H9 (cell line): ENCODE measurements at regions not wholly inside any gene's neighbourhood (a gene's known extent, or its start where the extent isn't known, plus 50 kb on each side); places are given as distances from the start of the nearest gene placed in this dataset.

Experiments used
- DNase-seq: peaks from one replicate; pipeline ENCODE4 v3.0.0-alpha.2; 2017
- H2AFZ ChIP-seq: one replicate; pipeline ENCODE4 v1.6.1; 2013; ENCODE audit warnings: mild to moderate bottlenecking, low read length, control low read depth, moderate library complexity
- H2AK5ac ChIP-seq: 2 replicates; pipeline ENCODE4 v1.6.1; 2013; ENCODE audit warnings: low read length, control low read depth, mixed read lengths; ENCODE audit not compliant: insufficient read length
- H2BK120ac ChIP-seq: one replicate; pipeline ENCODE4 v1.6.1; 2013; ENCODE audit warnings: low read depth, mild to moderate bottlenecking, low read length, control low read depth, inconsistent platforms; ENCODE audit not compliant: poor library complexity, severe bottlenecking
- H2BK12ac ChIP-seq: 2 replicates; pipeline ENCODE4 v1.6.1; 2013; ENCODE audit warnings: low read length, control low read depth, mixed read lengths, low read depth; ENCODE audit not compliant: insufficient read length
- H2BK15ac ChIP-seq: 2 replicates; pipeline ENCODE4 v1.6.1; 2013; ENCODE audit warnings: low read depth, low read length, control low read depth
- H2BK20ac ChIP-seq: one replicate; pipeline ENCODE4 v1.6.1; 2013; ENCODE audit warnings: low read depth, mild to moderate bottlenecking, low read length, control low read depth, inconsistent platforms; ENCODE audit not compliant: poor library complexity, severe bottlenecking
- H2BK5ac ChIP-seq: 2 replicates; pipeline ENCODE4 v1.6.1; 2013; ENCODE audit warnings: low read length, control low read depth, mixed read lengths; ENCODE audit not compliant: insufficient read length
- H3K14ac ChIP-seq: 2 replicates; pipeline ENCODE4 v1.6.1; 2013; ENCODE audit warnings: low read length, control low read depth; ENCODE audit not compliant: insufficient read depth
- H3K18ac ChIP-seq: 2 replicates; pipeline ENCODE4 v1.6.1; 2013; ENCODE audit warnings: low read depth, mild to moderate bottlenecking, mixed read lengths, low read length, control low read depth; ENCODE audit not compliant: insufficient read length
- H3K23ac ChIP-seq: 2 replicates; pipeline ENCODE4 v1.6.1; 2013; ENCODE audit warnings: low read length, control low read depth, mixed read lengths, low read depth; ENCODE audit not compliant: insufficient read length
- H3K23me2 ChIP-seq: 2 replicates; pipeline ENCODE4 v1.6.1; 2013; ENCODE audit warnings: low read depth, mild to moderate bottlenecking, mixed read lengths, low read length, control low read depth; ENCODE audit not compliant: insufficient read length, poor library complexity, severe bottlenecking
- H3K27ac ChIP-seq: 2 replicates; pipeline ENCODE4 v1.5.1; 2013; ENCODE audit warnings: low read length, control low read depth, mixed read lengths, low read depth; ENCODE audit not compliant: insufficient read length
- H3K27me3 ChIP-seq: 2 replicates; pipeline ENCODE4 v1.6.1; 2013; ENCODE audit warnings: low read length, control low read depth, inconsistent platforms; ENCODE audit not compliant: insufficient read depth
- H3K4ac ChIP-seq: 2 replicates; pipeline ENCODE4 v1.6.1; 2013; ENCODE audit warnings: low read depth, mild to moderate bottlenecking, control low read depth, inconsistent platforms, low read length, moderate library complexity
- H3K4me1 ChIP-seq: 2 replicates; pipeline ENCODE4 v1.6.1; 2013; ENCODE audit warnings: low read length, control low read depth, inconsistent platforms; ENCODE audit not compliant: insufficient read depth
- H3K4me2 ChIP-seq: 2 replicates; pipeline ENCODE4 v1.6.1; 2013; ENCODE audit warnings: low read length, control low read depth, mixed read lengths; ENCODE audit not compliant: insufficient read length, insufficient read depth
- H3K56ac ChIP-seq: 2 replicates; pipeline ENCODE4 v1.6.1; 2013; ENCODE audit warnings: low read depth, mild to moderate bottlenecking, mixed read lengths, low read length, control low read depth; ENCODE audit not compliant: insufficient read length
- H3K79me1 ChIP-seq: 2 replicates; pipeline ENCODE4 v1.6.1; 2013; ENCODE audit warnings: low read depth, mild to moderate bottlenecking, moderate library complexity, low read length, control low read depth, inconsistent platforms; ENCODE audit not compliant: insufficient read depth, poor library complexity, severe bottlenecking
- H3K79me2 ChIP-seq: 2 replicates; pipeline ENCODE4 v1.6.1; 2013; ENCODE audit warnings: low read length, control low read depth, inconsistent platforms; ENCODE audit not compliant: insufficient read depth
- H3K9ac ChIP-seq: 2 replicates; pipeline ENCODE4 v1.6.1; 2013; ENCODE audit warnings: low read length, control low read depth, mixed read lengths; ENCODE audit not compliant: insufficient read length; ENCODE audit errors: extremely low read depth
- H3K9me3 ChIP-seq: one replicate; pipeline ENCODE4 v1.6.1; 2013; ENCODE audit warnings: low read depth, low read length, inconsistent platforms; ENCODE audit not compliant: control insufficient read depth
- H3T11ph ChIP-seq: one replicate; pipeline ENCODE4 v1.6.1; 2013; ENCODE audit warnings: mild to moderate bottlenecking, low read length, control low read depth, inconsistent platforms
- H4K20me1 ChIP-seq: one replicate; pipeline ENCODE4 v1.6.1; 2013; ENCODE audit not compliant: control insufficient read depth, insufficient read length, insufficient read depth
- H4K5ac ChIP-seq: 2 replicates; pipeline ENCODE4 v1.6.1; 2013; ENCODE audit warnings: low read depth, mild to moderate bottlenecking, mixed read lengths, low read length, control low read depth; ENCODE audit not compliant: insufficient read length
- H4K8ac ChIP-seq: replicated peaks from 2 replicates; pipeline ENCODE4 v1.6.1; 2013; ENCODE audit warnings: low read length, control low read depth, mixed read lengths, low read depth; ENCODE audit not compliant: insufficient read length
- H4K91ac ChIP-seq: 2 replicates; pipeline ENCODE4 v1.6.1; 2013; ENCODE audit warnings: low read depth, mild to moderate bottlenecking, moderate library complexity, mixed read lengths, low read length, control low read depth; ENCODE audit not compliant: insufficient read length
- H3K27ac Mint-ChIP-seq, 3 experiments: 2 replicates in 2 of 3; 3 replicates in 1 of 3; pipeline ENCODE4 v1.8.0; 2020 to 2021; ENCODE audit warnings: mixed read lengths in 3 of 3, mild to moderate bottlenecking in 1 of 3, moderate library complexity in 1 of 3
- H3K27me3 Mint-ChIP-seq: 2 replicates; pipeline ENCODE4 v1.8.0; 2021; ENCODE audit warnings: low read depth, mild to moderate bottlenecking, moderate library complexity, mixed read lengths
- H3K36me3 Mint-ChIP-seq, 3 experiments: 2 replicates in 2 of 3; 3 replicates in 1 of 3; pipeline ENCODE4 v1.8.0; 2020 to 2021; ENCODE audit warnings: low read depth in 3 of 3, mixed read lengths in 3 of 3; ENCODE audit not compliant: insufficient read depth in 1 of 3
- H3K4me1 Mint-ChIP-seq, 2 experiments: 2 replicates each; pipeline ENCODE4 v1.8.0; 2020; ENCODE audit warnings: mixed read lengths in 2 of 2
- H3K4me3 Mint-ChIP-seq, 2 experiments: 2 replicates in 1 of 2; 3 replicates in 1 of 2; pipeline ENCODE4 v1.8.0; 2020 to 2021; ENCODE audit warnings: mild to moderate bottlenecking in 2 of 2, mixed read lengths in 2 of 2, moderate library complexity in 1 of 2
- H3K9me3 Mint-ChIP-seq, 2 experiments: 2 replicates in 1 of 2; 3 replicates in 1 of 2; pipeline ENCODE4 v1.8.0; 2020; ENCODE audit warnings: mild to moderate bottlenecking in 2 of 2, mixed read lengths in 2 of 2, moderate library complexity in 1 of 2
- WGBS: extraction: QIAGEN DNeasy Blood & Tissue Kit; methylation state at CpG from one replicate; pipeline ENCODE4 v1.1.7; 2013; ENCODE audit warnings: missing lambda C conversion rate, low lambda C conversion rate, mixed read lengths; ENCODE audit not compliant: insufficient read length; ENCODE audit errors: extremely low coverage; 5-methylcytosine and 5-hydroxymethylcytosine counted together
- TF ChIP-seq, protein P1 (sequence below): fragments of 200-600 bp; sonication (generic); conservative IDR thresholded peaks from 3 replicates; pipeline ENCODE4 v1.8.0; 2021; ENCODE audit warnings: antibody characterized with exemption, mild to moderate bottlenecking

GRCh38 chr6:30818391-30818841 is 65.9 kb upstream of the DDR1 start:
- Histone ChIP-seq H4K91ac (no peak overlapping the region), H3K9ac (no peak overlapping the region), H3K9me3 (no peaks in the 10 kb centered on the region), H2AK5ac (no peak overlapping the region), H3K56ac (no peak overlapping the region), H3K4me1 (no peaks in the 10 kb centered on the region; the same call in 1 of the 2 replicates), H2BK120ac (no peak overlapping the region), H3K79me1 (no peaks in the 10 kb centered on the region), H3K23ac (no peak overlapping the region), H4K5ac (no peak overlapping the region), H4K8ac (no peak overlapping the region), H2BK12ac (no peak overlapping the region), H3K79me2 (no peaks in the 10 kb centered on the region), H2AFZ (no peak overlapping the region), H3K18ac (no peak overlapping the region), H3K14ac (no peak overlapping the region), H3K27me3 (no peaks in the 10 kb centered on the region), H4K20me1 (no peaks in the 10 kb centered on the region), H3K4me2 (no peak overlapping the region), H2BK5ac (no peak overlapping the region), H3K23me2 (no peaks in the 10 kb centered on the region), H3K27ac (no peak overlapping the region), H2BK15ac (no peak overlapping the region), H2BK20ac (no peak overlapping the region), H3K4ac (no peak overlapping the region), H3T11ph (no peak overlapping the region)
- Mint-ChIP-seq H3K9me3 (no peaks in the 10 kb centered on the region), H3K36me3 (peaks cover 0 to 7% (median 4%) of the 10 kb centered on the region in 3 experiments; a peak in 2 of 7 replicates), H3K4me3 (no peak overlapping the region), H3K27ac (0 out of 7 replicates have a peak overlapping the region, but pooled peaks of 1 of the 3 experiments have one; percentile 5), H3K4me1 (peaks cover 15 to 28% of the 10 kb centered on the region in 2 experiments), H3K27me3 (no peaks in the 10 kb centered on the region)
- no CpG with 5 or more reads among the region's 4 CpGs for WGBS
- TF ChIP-seq, protein P1, sequence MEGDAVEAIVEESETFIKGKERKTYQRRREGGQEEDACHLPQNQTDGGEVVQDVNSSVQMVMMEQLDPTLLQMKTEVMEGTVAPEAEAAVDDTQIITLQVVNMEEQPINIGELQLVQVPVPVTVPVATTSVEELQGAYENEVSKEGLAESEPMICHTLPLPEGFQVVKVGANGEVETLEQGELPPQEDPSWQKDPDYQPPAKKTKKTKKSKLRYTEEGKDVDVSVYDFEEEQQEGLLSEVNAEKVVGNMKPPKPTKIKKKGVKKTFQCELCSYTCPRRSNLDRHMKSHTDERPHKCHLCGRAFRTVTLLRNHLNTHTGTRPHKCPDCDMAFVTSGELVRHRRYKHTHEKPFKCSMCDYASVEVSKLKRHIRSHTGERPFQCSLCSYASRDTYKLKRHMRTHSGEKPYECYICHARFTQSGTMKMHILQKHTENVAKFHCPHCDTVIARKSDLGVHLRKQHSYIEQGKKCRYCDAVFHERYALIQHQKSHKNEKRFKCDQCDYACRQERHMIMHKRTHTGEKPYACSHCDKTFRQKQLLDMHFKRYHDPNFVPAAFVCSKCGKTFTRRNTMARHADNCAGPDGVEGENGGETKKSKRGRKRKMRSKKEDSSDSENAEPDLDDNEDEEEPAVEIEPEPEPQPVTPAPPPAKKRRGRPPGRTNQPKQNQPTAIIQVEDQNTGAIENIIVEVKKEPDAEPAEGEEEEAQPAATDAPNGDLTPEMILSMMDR = no peak
- no peak for DNase-seq
